ENCODE measurements at regions not wholly inside any gene's neighbourhood (a gene's known extent, or its start where the extent isn't known, plus 50 kb on each side); places are given as distances from the start of the nearest gene placed in this dataset.

- DNase-seq (ENCODE audit: low read depth), result no peak
Observed at GRCh38 chr2:58560531-58560930, 319.4 kb upstream of the FANCL start.

- DNase-seq (ENCODE audit: low read depth), result no peak
Observed at GRCh38 chr2:58558881-58559280, 317.8 kb upstream of the FANCL start.

GRCh38 chr2:58557176-58557575, 316.1 kb upstream of the FANCL start:
- no peak for DNase-seq (ENCODE audit: low read depth)

GRCh38 chr2:58553937-58554336, 312.8 kb upstream of the FANCL start:
- no peak for DNase-seq (ENCODE audit: low read depth)

- DNase-seq (ENCODE audit: low read depth), result no peak
Observed at GRCh38 chr2:58553522-58553921, 312.4 kb upstream of the FANCL start.

- DNase-seq (ENCODE audit: low read depth), result no peak
Observed at GRCh38 chr2:58545300-58546280, 304.5 kb upstream of the FANCL start.

GRCh38 chr2:58543442-58543841, 302.3 kb upstream of the FANCL start:
- no peak for DNase-seq (ENCODE audit: low read depth)

- no peak for DNase-seq (ENCODE audit: low read depth)
Observed at GRCh38 chr2:58541511-58541910, 300.4 kb upstream of the FANCL start.

- no peak for DNase-seq (ENCODE audit: low read depth)
Observed at GRCh38 chr2:58540681-58541080, 299.6 kb upstream of the FANCL start.

GRCh38 chr2:58539973-58540372, 298.8 kb upstream of the FANCL start:
- no peak for DNase-seq (ENCODE audit: low read depth)

- DNase-seq (ENCODE audit: low read depth), result no peak
Observed at GRCh38 chr2:58535990-58536389, 294.9 kb upstream of the FANCL start.

- DNase-seq (ENCODE audit: low read depth), result no peak
Observed at GRCh38 chr2:58535182-58535581, 294.1 kb upstream of the FANCL start.

GRCh38 chr2:58533376-58533775, 292.3 kb upstream of the FANCL start:
- no peak for DNase-seq (ENCODE audit: low read depth)

GRCh38 chr2:58532641-58533040, 291.5 kb upstream of the FANCL start:
- DNase-seq (ENCODE audit: low read depth), result no peak

GRCh38 chr2:58527647-58528046, 286.5 kb upstream of the FANCL start:
- DNase-seq (ENCODE audit: low read depth), result no peak

- DNase-seq (ENCODE audit: low read depth), result no peak
Observed at GRCh38 chr2:58521803-58522554, 280.9 kb upstream of the FANCL start.

- no peak for DNase-seq (ENCODE audit: low read depth)
Observed at GRCh38 chr2:58520903-58521302, 279.8 kb upstream of the FANCL start.

- DNase-seq (ENCODE audit: low read depth), result no peak
Observed at GRCh38 chr2:58517881-58518280, 276.8 kb upstream of the FANCL start.

GRCh38 chr2:58516695-58517094, 275.6 kb upstream of the FANCL start:
- no peak for DNase-seq (ENCODE audit: low read depth)

GRCh38 chr2:58515827-58516573, 274.9 kb upstream of the FANCL start:
- DNase-seq (ENCODE audit: low read depth), result no peak

GRCh38 chr2:58514252-58514651, 273.1 kb upstream of the FANCL start:
- no peak for DNase-seq (ENCODE audit: low read depth)

GRCh38 chr2:58512878-58513277, 271.8 kb upstream of the FANCL start:
- DNase-seq (ENCODE audit: low read depth), result no peak

Measured in CMK (cell line).